Ovary (tissue), 3 donors: ENCODE measurements at regions not wholly inside any gene's neighbourhood (a gene's known extent, or its start where the extent isn't known, plus 50 kb on each side); places are given as distances from the start of the nearest gene placed in this dataset.

Experiments used
- EP300 ChIP-seq: sonication (generic); formaldehyde crosslinking; IDR thresholded peaks from one replicate; pipeline ENCODE4 v1.6.1; 2017; ENCODE audit warnings: antibody characterized with exemption
- POLR2A ChIP-seq: fragments of 450-650 bp; IDR thresholded peaks from one replicate; pipeline ENCODE4 v1.6.1; 2017; ENCODE audit warnings: antibody characterized with exemption, mild to moderate bottlenecking, moderate library complexity
- TF ChIP-seq, protein P1 (sequence below), 3 donors: fragments of 450-650 bp in 2 of 3; fragments of 200-600 bp in 1 of 3; IDR thresholded peaks; one replicate each; pipeline versions ENCODE4 v1.5.1 to v1.8.0; 2016 to 2022; ENCODE audit warnings: antibody characterized with exemption in 3 of 3, mild to moderate bottlenecking in 1 of 3
- donor health status: DM: no; HTN: no; CAD: no.

DNA sequence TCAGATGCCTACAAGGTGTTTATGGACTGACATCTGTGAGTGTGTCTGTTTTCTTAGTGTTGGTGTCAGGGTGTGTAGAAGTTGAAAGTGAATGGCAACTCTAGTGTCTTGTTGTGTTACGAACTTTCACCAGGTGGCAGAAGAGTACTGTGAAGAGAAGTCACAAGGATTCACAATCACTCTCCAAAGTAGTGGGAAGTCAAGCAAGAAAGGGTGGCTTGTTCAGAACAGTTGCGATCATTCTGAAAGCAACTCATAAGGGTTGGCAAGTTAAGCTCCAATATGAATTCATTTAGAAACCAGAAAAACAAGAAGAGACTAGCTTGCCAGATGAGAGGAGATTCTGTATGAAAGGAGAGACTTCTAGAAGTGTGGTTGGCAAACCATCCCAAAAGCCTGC, 86.1 kb downstream of the FASLG start:
- TF ChIP-seq POLR2A, result no peak
- TF ChIP-seq, protein P1, sequence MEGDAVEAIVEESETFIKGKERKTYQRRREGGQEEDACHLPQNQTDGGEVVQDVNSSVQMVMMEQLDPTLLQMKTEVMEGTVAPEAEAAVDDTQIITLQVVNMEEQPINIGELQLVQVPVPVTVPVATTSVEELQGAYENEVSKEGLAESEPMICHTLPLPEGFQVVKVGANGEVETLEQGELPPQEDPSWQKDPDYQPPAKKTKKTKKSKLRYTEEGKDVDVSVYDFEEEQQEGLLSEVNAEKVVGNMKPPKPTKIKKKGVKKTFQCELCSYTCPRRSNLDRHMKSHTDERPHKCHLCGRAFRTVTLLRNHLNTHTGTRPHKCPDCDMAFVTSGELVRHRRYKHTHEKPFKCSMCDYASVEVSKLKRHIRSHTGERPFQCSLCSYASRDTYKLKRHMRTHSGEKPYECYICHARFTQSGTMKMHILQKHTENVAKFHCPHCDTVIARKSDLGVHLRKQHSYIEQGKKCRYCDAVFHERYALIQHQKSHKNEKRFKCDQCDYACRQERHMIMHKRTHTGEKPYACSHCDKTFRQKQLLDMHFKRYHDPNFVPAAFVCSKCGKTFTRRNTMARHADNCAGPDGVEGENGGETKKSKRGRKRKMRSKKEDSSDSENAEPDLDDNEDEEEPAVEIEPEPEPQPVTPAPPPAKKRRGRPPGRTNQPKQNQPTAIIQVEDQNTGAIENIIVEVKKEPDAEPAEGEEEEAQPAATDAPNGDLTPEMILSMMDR (IDR thresholded peaks at IDR 0.05), result no peak
- TF ChIP-seq EP300, result no peak
